Epithelial cell of esophagus (primary cell): ENCODE measurements at regions not wholly inside any gene's neighbourhood (a gene's known extent, or its start where the extent isn't known, plus 50 kb on each side); places are given as distances from the start of the nearest gene placed in this dataset.
A peak's percentile ranks its signal among the peaks of the same experiment; 100 is the strongest.
"Not testable (repeated sequence)": the region's sequence is repeated elsewhere in the genome, so short reads cannot be mapped to it uniquely, and the experiment has no call there.

Experiments
- DNase-seq: peaks from one replicate; pipeline ENCODE4 v3.0.0; 2010; ENCODE audit warnings: low read depth
- H3K4me3 ChIP-seq: 2 replicates; pipeline ENCODE4 v1.5.1; 2011; ENCODE audit warnings: mild to moderate bottlenecking, low read length, control low read depth
- TF ChIP-seq, protein P1 (sequence below): IDR thresholded peaks from 2 replicates; pipeline ENCODE4 v1.5.1; 2011; ENCODE audit warnings: low read depth, mild to moderate bottlenecking, low read length, control low read depth, inconsistent platforms; ENCODE audit not compliant: insufficient read depth; ENCODE audit errors: missing control alignments

DNA sequence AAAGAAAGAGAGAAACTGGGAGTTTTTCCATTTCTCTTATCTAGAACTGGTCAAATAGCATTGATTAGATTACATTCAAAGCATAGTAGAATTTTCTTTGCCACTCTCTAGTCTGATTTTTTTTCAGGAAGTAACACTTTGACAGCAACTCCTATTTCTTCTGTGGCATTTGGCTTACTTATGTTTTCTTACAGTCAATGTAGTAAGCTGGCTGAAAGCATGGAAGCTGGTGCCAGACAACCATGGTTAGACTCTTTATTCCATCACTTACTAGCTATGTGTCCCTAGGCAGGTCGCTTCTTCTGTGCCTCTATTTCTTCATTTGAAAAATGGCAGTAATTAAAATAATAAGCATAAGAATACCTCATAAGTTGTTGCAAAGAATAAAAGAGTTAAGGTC, 54.2 kb upstream of the OPRM1 start:
- DNase-seq, result no peak
- TF ChIP-seq, protein P1, sequence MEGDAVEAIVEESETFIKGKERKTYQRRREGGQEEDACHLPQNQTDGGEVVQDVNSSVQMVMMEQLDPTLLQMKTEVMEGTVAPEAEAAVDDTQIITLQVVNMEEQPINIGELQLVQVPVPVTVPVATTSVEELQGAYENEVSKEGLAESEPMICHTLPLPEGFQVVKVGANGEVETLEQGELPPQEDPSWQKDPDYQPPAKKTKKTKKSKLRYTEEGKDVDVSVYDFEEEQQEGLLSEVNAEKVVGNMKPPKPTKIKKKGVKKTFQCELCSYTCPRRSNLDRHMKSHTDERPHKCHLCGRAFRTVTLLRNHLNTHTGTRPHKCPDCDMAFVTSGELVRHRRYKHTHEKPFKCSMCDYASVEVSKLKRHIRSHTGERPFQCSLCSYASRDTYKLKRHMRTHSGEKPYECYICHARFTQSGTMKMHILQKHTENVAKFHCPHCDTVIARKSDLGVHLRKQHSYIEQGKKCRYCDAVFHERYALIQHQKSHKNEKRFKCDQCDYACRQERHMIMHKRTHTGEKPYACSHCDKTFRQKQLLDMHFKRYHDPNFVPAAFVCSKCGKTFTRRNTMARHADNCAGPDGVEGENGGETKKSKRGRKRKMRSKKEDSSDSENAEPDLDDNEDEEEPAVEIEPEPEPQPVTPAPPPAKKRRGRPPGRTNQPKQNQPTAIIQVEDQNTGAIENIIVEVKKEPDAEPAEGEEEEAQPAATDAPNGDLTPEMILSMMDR, result no peak
- H3K4me3 ChIP-seq, result no peak overlapping the region

DNA sequence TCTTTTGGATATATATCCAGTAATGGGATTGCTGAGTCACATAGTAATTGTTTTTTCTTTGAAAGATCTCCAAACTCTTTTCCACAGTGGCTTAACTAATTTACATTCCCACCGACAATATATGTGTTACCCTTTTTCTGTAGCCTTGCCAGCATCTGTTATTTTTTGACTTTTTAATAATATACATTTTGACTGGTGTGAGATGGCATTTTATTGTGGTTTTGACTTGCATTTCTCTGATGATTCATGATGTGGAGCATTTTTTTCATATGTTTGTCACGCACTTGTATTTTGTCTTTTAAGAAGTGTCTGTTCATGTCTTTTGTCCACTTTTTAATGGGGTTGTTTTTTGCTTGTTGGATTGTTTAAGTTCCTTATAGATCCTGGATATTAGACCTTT, 58.9 kb upstream of the OPRM1 start:
- no peak overlapping the region for H3K4me3 ChIP-seq
- peak; percentile 43 for DNase-seq
- TF ChIP-seq, protein P1, result no peak

DNA sequence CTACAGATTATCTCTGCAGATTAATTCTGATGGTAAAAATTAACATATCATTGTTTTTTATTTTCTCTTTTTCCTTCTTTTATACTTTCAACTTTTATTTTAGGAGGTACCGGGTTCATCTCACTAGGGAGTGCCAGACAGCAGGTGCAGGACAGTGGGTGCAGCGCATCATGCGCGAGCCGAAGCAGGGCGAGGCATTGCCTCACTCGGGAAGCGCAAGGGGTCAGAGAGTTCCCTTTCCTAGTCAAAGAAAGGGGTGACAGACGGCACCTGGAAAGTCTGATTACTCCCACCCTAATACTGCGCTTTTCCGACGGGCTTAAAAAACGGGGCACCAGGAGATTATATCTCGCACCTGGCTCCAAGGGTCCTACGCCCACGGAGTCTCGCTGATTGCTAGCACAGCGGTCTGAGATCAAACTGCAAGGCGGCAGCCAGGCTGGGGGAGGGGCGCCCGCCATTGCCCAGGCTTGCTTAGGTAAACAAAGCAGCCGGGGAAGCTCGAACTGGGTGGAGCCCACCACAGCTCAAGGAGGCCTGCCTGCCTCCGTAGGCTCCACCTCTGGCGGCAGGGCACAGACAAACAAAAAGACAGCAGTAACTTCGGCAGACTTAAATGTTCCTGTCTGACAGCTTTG, 60.0 kb upstream of the OPRM1 start:
- DNase-seq, H3K4me3 ChIP-seq: not testable (repeated sequence)

DNA sequence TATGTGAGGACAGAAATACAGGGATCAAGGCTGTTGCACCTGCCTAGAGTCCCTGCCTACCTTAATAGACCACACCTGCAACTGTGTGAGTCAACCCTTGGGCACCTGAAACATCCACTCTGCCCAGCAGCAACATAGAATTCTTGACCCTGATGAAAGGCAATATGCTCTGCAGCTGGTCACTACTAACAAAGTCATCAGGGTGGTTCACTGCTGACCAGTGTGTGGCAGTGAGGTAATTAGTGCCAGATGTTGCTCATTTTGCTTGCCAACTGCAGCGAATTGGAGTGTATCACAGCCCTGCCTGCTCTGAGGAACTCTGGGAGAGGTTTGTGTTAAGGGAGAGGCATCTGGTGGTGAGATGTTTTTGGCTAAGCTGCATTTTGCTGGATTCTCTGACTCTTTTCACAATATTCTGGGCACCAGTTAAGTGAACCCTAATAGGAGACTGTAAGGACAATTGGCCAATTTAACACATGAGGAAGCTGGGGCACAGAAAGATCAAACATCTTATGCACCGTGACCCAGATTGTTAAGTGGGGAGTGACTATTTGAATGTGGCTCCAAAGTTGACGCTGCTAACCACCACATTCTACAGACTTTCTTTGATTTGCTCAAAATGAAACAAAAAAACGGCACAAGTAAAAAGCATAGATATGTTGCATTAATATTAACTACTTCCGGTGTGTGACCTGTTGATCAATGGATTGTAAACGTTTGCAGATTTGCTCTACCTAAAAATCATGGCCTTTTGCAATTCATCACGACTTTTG, 61.9 kb upstream of the OPRM1 start:
- TF ChIP-seq, protein P1, result no peak
- no peak overlapping the region for H3K4me3 ChIP-seq
- peak; percentile 48 for DNase-seq

DNA sequence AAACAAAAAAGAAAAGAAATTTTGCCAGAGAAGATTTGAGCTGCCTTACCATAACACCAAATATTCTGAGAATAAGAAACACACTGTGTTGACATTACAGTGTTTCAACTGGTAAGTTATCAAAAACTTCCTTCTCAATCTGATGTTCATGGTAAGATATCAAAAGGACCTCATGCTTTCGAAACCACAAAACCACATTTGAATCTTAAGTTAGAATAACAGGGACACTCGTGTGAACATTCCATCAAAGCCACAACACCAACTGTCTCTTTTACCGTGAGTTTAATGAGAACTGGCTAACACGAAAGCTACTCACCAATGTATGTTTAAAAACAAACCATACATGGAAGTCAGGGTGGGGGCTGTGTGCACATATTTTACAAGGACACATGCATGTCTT, 73.0 kb upstream of the OPRM1 start:
- TF ChIP-seq, protein P1, result no peak
- DNase-seq, result no peak

DNA sequence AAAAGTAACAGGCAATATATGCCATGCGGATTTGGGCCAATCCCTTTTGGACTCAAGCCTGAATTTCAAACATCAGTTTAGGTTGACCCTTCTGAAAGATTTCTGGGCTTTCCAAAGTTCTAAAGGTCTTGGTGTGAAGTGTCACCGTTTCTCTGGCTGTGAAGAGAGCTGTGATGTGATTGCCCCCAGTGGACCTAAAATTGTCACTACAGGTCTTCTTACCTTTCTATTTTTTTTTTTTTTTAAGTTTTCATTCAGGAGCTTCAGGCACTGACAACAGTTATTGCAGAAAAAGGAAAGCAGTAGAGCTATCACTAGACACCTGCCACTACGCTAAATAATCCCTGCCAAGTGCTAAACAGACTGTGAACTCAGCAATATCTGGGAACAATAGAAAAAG, 75.7 kb upstream of the OPRM1 start:
- DNase-seq, result no peak
- TF ChIP-seq, protein P1, result no peak
- H3K4me3 ChIP-seq, result no peak overlapping the region

More for the DNA sequence above, 73.0 kb upstream of the OPRM1 start:
- no peak overlapping the region for H3K4me3 ChIP-seq

DNA sequence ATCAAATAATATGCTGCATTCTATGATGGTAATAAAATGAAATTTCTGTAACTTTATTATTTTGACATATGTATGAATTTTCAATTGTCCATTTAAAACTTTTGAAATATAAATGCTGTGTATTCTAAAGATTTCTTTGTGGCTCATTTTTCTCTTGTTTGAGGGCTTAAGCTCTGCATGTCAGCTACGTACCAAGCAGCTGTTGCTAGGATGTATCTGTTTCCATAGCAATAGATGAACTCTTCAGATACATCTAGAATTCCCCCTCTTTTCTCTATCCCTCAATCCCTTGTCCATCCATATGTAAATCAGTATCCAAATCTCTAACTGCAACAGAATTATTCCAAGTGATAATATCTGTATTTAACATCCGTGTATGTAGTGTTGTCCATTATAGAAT, 76.5 kb upstream of the OPRM1 start:
- DNase-seq, result no peak
- H3K4me3 ChIP-seq, result no peak overlapping the region
- TF ChIP-seq, protein P1, result no peak
